Suprapubic skin (tissue), 4 donors: ENCODE measurements at regions not wholly inside any gene's neighbourhood (a gene's known extent, or its start where the extent isn't known, plus 50 kb on each side); places are given as distances from the start of the nearest gene placed in this dataset.

Experiments
- DNase-seq, 2 donors: peaks; one replicate each; pipeline ENCODE4 v3.0.0-alpha.2; 2019; ENCODE audit warnings: low spot score in 2 of 2
- H3K27ac ChIP-seq: fragments of 200-600 bp; sonication (generic); one replicate; pipeline ENCODE4 v1.5.1; 2019
- H3K27me3 ChIP-seq: fragments of 200-600 bp; sonication (generic); one replicate; pipeline ENCODE4 v1.5.1; 2019
- H3K36me3 ChIP-seq: fragments of 200-600 bp; sonication (generic); one replicate; pipeline ENCODE4 v1.5.1; 2019
- H3K4me1 ChIP-seq: fragments of 200-600 bp; sonication (generic); one replicate; pipeline ENCODE4 v1.5.1; 2019
- H3K4me3 ChIP-seq: fragments of 200-600 bp; sonication (generic); one replicate; pipeline ENCODE4 v1.5.1; 2019; ENCODE audit warnings: mild to moderate bottlenecking
- H3K9me3 ChIP-seq: fragments of 200-600 bp; sonication (generic); one replicate; pipeline ENCODE4 v1.5.1; 2019
- CTCF ChIP-seq, 2 donors: fragments of 200-600 bp in 1 of 2; fragments of 450-650 bp in 1 of 2; sonication (generic) in 1 of 2; IDR thresholded peaks; one replicate each; pipeline ENCODE4 v1.5.1; 2016 to 2019; ENCODE audit warnings: antibody characterized with exemption in 2 of 2, mild to moderate bottlenecking in 1 of 2, moderate library complexity in 1 of 2
- EP300 ChIP-seq: sonication (generic); formaldehyde crosslinking; IDR thresholded peaks from one replicate; pipeline ENCODE4 v1.6.1; 2017; ENCODE audit warnings: antibody characterized with exemption
- POLR2A ChIP-seq, 2 donors: fragments of 450-650 bp; IDR thresholded peaks; one replicate each; pipeline ENCODE4 v1.6.1; 2017; ENCODE audit warnings: antibody characterized with exemption in 2 of 2, mild to moderate bottlenecking in 2 of 2, moderate library complexity in 2 of 2
- POLR2AphosphoS5 ChIP-seq, 3 donors: sonication (generic); formaldehyde crosslinking; IDR thresholded peaks; one replicate each; pipeline ENCODE4 v1.6.1; 2017; ENCODE audit warnings: antibody characterized with exemption in 3 of 3
- WGBS: methylation state at CpG from one replicate; pipeline ENCODE4 v1.1.5; 2018; 5-methylcytosine and 5-hydroxymethylcytosine counted together

GRCh38 chr15:39248204-39248603, 332.7 kb upstream of the THBS1 start:
- WGBS, result 67% methylated on average over 4 of the region's 4 CpGs

GRCh38 chr15:39250001-39250400, 330.9 kb upstream of the THBS1 start:
- WGBS, result 41% methylated on average over 1 of the region's 1 CpG

More at GRCh38 chr15:39248204-39248603, 332.7 kb upstream of the THBS1 start:
- no peak for DNase-seq
- Histone ChIP-seq H3K27ac (no peak overlapping the region), H3K4me1 (no peaks in the 10 kb centered on the region), H3K9me3 (no peaks in the 10 kb centered on the region), H3K36me3 (no peaks in the 10 kb centered on the region), H3K27me3 (no peaks in the 10 kb centered on the region), H3K4me3 (no peak overlapping the region)
- TF ChIP-seq POLR2A (IDR thresholded peaks at IDR 0.05) (no peak), POLR2AphosphoS5 (IDR thresholded peaks at IDR 0.05) (no peak), EP300 (no peak), CTCF (IDR thresholded peaks at IDR 0.05) (no peak)

GRCh38 chr15:39250460-39251186, 330.3 kb upstream of the THBS1 start:
- WGBS, result 82% methylated on average over 4 of the region's 4 CpGs
- no peak overlapping the region for H3K27ac ChIP-seq
- TF ChIP-seq POLR2A (IDR thresholded peaks at IDR 0.05), result no peak
- TF ChIP-seq CTCF (IDR thresholded peaks at IDR 0.05), result no peak
- TF ChIP-seq EP300, result no peak
- no peak for TF ChIP-seq POLR2AphosphoS5 (IDR thresholded peaks at IDR 0.05)
- no peak overlapping the region for H3K4me3 ChIP-seq
- no peaks in the 10 kb centered on the region for H3K27me3 ChIP-seq
- no peaks in the 10 kb centered on the region for H3K36me3 ChIP-seq
- H3K9me3 ChIP-seq, result no peaks in the 10 kb centered on the region
- no peaks in the 10 kb centered on the region for H3K4me1 ChIP-seq
- no peak for DNase-seq

More at GRCh38 chr15:39250001-39250400, 330.9 kb upstream of the THBS1 start:
- Histone ChIP-seq H3K27ac (no peak overlapping the region), H3K9me3 (no peaks in the 10 kb centered on the region), H3K27me3 (no peaks in the 10 kb centered on the region), H3K36me3 (no peaks in the 10 kb centered on the region), H3K4me3 (no peak overlapping the region), H3K4me1 (no peaks in the 10 kb centered on the region)
- no peak for TF ChIP-seq POLR2A (IDR thresholded peaks at IDR 0.05)
- TF ChIP-seq EP300, result no peak
- TF ChIP-seq CTCF (IDR thresholded peaks at IDR 0.05), result no peak
- no peak for TF ChIP-seq POLR2AphosphoS5 (IDR thresholded peaks at IDR 0.05)
- DNase-seq, result no peak

DNA sequence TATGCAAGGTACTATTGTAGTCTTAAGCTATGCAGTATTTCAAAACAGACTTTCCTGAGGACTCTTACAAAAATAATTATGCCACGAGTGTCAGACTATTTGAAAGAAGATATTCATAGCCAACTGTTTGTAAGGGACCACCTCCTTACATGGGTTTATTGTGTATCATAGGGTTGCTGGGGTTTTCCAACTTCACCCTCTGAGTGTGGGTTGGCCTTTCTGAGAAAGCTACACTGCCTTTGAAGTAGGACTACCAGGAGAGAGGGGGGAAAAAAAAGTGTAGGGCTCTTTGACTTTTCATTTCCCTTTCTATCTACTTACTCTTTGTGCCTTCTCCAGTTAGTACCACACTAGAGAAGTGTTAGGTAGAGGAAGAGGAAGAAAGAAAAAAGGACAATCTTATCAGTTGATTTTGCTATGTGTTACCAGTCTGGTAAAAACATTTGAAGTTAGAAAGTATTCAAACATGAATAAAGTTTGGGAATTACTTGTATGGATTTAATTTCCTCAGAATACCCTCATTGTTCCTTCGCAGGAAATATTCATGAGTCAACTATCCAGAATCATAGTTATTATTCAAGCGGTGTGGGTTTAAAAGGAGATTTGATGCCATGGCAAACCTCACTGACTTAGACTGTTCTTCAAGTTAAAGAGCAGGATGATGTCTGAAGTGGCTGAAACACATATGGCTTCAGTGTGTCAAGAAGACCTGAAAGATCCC, 329.3 kb upstream of the THBS1 start:
- Histone ChIP-seq H3K4me3 (no peak overlapping the region), H3K4me1 (no peaks in the 10 kb centered on the region), H3K27me3 (no peaks in the 10 kb centered on the region), H3K27ac (no peak overlapping the region), H3K36me3 (no peaks in the 10 kb centered on the region), H3K9me3 (no peaks in the 10 kb centered on the region)
- DNase-seq, result no peak
- 64% methylated on average over 3 of the region's 3 CpGs for WGBS
- TF ChIP-seq CTCF (IDR thresholded peaks at IDR 0.05) (no peak), EP300 (no peak), POLR2A (IDR thresholded peaks at IDR 0.05) (no peak)

DNA sequence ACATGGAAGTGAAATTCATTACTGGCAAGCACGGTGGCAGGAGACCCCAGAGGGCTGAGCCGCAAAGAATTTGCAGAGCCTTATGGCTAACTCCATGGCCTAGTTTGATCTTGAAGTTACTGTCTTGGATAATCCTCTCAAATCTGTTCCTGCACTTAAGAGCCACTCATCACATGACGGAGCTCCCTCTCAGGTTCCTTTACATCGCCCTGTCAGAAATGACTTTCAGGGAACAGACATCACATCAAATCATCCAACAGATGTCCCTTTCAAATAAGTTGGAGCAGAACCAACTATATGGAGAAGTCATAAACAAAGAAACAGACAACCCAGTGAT, 328.8 kb upstream of the THBS1 start:
- no peak for DNase-seq
- Histone ChIP-seq H3K4me1 (no peaks in the 10 kb centered on the region), H3K27ac (no peak overlapping the region), H3K4me3 (no peak overlapping the region), H3K9me3 (no peaks in the 10 kb centered on the region), H3K27me3 (no peaks in the 10 kb centered on the region), H3K36me3 (no peaks in the 10 kb centered on the region)
- 73% methylated on average over 4 of the region's 4 CpGs for WGBS
- no peak for TF ChIP-seq CTCF (IDR thresholded peaks at IDR 0.05)
- TF ChIP-seq POLR2AphosphoS5 (IDR thresholded peaks at IDR 0.05), result no peak
- TF ChIP-seq POLR2A (IDR thresholded peaks at IDR 0.05), result no peak
- no peak for TF ChIP-seq EP300
